HFF-Myc (cell line): ENCODE measurements at regions not wholly inside any gene's neighbourhood (a gene's known extent, or its start where the extent isn't known, plus 50 kb on each side); places are given as distances from the start of the nearest gene placed in this dataset.

Source experiments
- DNase-seq: peaks from one replicate; pipeline ENCODE4 v3.0.0-alpha.2; 2011; ENCODE audit warnings: low read depth; ENCODE audit errors: extremely low read depth
- H3K4me3 ChIP-seq: replicated peaks from 2 replicates; pipeline ENCODE4 v1.5.1; 2011; ENCODE audit warnings: low read depth, mild to moderate bottlenecking, control low read depth, low read length
- TF ChIP-seq, protein P1 (sequence below): IDR thresholded peaks from 2 replicates; pipeline ENCODE4 v1.5.1; 2012; ENCODE audit warnings: mild to moderate bottlenecking, low read depth, low read length, control low read depth; ENCODE audit errors: missing control alignments

DNA sequence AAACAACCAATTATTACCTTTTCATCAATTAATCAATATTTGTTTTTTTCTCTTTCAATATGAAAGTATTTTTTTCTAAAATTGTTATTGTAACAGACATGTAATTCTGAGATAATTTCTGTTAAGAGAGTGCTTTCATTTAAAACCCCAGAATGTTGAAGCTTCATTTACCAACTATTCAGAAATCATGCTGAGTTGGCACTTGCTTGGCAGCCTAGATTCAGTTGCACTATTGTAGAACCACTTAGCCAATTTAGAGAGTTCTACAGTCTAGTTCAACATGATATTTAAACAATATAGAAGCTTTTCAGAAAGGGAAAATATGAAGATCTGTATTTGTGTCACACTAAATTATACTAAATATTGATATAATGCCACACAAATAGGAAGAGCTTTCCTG, 56.1 kb upstream of the NKAIN2 start:
- DNase-seq: no peak
- TF ChIP-seq, protein P1, sequence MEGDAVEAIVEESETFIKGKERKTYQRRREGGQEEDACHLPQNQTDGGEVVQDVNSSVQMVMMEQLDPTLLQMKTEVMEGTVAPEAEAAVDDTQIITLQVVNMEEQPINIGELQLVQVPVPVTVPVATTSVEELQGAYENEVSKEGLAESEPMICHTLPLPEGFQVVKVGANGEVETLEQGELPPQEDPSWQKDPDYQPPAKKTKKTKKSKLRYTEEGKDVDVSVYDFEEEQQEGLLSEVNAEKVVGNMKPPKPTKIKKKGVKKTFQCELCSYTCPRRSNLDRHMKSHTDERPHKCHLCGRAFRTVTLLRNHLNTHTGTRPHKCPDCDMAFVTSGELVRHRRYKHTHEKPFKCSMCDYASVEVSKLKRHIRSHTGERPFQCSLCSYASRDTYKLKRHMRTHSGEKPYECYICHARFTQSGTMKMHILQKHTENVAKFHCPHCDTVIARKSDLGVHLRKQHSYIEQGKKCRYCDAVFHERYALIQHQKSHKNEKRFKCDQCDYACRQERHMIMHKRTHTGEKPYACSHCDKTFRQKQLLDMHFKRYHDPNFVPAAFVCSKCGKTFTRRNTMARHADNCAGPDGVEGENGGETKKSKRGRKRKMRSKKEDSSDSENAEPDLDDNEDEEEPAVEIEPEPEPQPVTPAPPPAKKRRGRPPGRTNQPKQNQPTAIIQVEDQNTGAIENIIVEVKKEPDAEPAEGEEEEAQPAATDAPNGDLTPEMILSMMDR: no peak
- no peak overlapping the region for H3K4me3 ChIP-seq

DNA sequence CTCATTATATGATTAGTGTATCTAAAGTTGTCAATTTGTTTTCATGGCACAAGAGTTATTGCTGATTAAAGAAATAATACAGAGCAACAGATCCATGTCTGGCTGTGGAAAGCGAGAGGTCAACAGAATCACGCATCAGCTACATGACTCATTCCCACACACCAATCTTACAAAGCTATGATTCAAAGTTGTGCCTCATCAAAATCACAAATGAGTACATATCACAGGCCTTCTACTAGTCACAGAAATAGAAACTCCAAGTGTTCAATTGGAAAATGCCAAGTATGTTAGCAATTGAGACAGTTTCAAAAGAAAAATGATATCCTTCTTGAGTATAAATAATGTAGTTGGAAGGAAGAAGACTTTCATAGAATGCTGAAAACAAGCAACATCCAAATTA, 57.8 kb upstream of the NKAIN2 start:
- H3K4me3 ChIP-seq: no peak overlapping the region
- DNase-seq: no peak
- TF ChIP-seq, protein P1: no peak

DNA sequence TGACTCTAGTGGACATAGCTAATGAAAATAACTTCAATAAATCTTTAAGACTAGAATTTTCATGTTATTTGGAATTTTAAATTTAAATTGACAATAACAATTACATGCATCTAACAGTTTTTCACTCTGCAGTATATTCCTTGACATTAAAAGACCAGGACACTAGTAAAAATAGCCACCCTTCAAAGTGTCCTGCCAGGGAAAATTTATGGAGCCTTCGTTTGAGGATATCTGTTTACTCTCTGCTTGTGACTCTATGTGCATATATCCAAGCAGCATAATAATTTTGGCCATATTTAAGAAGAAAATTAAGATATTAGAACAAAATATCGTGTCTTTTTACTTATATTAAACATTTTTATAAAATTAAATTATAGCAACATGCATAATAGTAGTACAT, 58.8 kb upstream of the NKAIN2 start:
- DNase-seq: no peak
- H3K4me3 ChIP-seq: no peak overlapping the region
- TF ChIP-seq, protein P1: no peak

DNA sequence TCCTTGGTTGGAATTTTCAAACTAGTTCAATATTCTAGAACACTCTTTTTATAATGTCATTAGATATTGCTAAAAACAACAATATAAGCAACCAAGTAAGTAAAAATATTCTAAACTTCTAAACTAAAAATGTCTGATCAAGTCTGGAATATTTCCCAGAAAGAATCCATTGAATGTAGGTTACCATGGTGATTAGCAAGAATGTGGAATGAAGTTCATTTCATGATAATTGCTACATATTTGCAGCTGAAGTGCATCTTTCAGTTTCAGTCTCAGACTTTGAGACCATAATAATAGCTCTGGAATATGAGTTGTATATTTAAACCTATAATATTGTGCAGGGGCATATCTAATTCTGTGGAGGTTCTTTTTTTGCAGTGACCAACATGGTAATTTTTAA, 61.0 kb upstream of the NKAIN2 start:
- H3K4me3 ChIP-seq: no peak overlapping the region
- TF ChIP-seq, protein P1: no peak
- no peak for DNase-seq

DNA sequence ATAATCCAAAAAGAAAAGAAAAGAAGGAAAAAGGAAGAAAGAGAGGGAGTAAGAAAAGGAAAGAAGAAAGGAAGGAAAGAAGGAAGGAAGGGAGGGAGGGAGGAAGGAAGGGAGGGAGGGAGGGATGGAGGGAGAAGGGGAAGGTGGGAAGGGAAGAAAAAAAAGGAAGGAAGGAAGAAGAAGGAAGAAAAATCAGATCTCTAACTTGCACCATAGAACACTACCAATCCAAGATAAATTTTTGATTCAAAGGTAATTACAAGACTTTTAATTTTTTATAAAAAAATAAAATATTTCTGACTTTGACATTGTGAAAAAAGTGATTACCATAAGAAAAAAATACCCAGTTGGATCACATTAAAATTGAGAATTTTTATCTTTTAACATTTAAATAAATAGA, 70.5 kb upstream of the NKAIN2 start:
- H3K4me3 ChIP-seq: no peak overlapping the region
- TF ChIP-seq, protein P1: no peak
- DNase-seq: no peak

DNA sequence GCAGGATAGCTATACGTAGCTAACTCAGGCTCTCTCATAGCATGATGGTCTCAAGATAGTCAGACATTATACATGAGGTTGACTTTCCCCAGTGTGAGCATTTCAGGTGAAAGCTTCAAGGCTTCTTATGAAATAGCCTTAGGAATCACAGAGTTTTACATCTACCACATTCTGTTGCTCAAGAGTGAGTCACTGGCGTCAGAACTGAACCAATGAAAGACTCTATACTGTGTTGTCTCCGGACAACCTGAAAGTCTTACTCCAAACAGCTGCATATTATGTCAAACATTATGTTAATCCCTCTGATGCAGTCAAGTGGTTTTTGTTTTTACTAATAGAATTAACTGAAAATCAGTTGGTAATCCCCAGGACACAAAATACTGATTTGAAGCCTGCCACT, 79.8 kb upstream of the TRDN start:
- TF ChIP-seq, protein P1: no peak
- no peak overlapping the region for H3K4me3 ChIP-seq
- DNase-seq: no peak
